ENCODE measurements at regions not wholly inside any gene's neighbourhood (a gene's known extent, or its start where the extent isn't known, plus 50 kb on each side); places are given as distances from the start of the nearest gene placed in this dataset.
"Not testable (repeated sequence)": the region's sequence is repeated elsewhere in the genome, so short reads cannot be mapped to it uniquely, and the experiment has no call there.

- H3K4me2 ChIP-seq (ENCODE audit: insufficient read depth in 1 of 2, low read depth in 2 of 2, low read length in 2 of 2); H2BK15ac ChIP-seq (ENCODE audit: low read length); H4K8ac ChIP-seq (ENCODE audit: extremely low read depth, insufficient read depth, low read length); CTCF ChIA-PET (ENCODE audit: partially characterized antibody); H3K4ac ChIP-seq (replicated peaks; ENCODE audit: insufficient read length, low read depth, low read length); H3K23me2 ChIP-seq (ENCODE audit: low read depth, low read length); H2AK5ac ChIP-seq (ENCODE audit: low read depth, low read length); H4K20me1 ChIP-seq (replicated peaks in 1 of 2; ENCODE audit: control insufficient read depth in 1 of 2, insufficient read depth in 2 of 2, low read length in 2 of 2); H3K27me3 ChIP-seq (replicated peaks in 1 of 4; ENCODE audit: control insufficient read depth in 3 of 4, extremely low read depth in 1 of 4, insufficient read depth in 3 of 4, low read length in 3 of 4); H3K9ac ChIP-seq (replicated peaks in 1 of 4; ENCODE audit: extremely low read depth in 1 of 4, low read depth in 3 of 4, low read length in 3 of 4); H3K18ac ChIP-seq (ENCODE audit: extremely low read depth, low read length); H3K14ac ChIP-seq (ENCODE audit: insufficient read length); H4K91ac ChIP-seq (replicated peaks; ENCODE audit: insufficient read length, low read length); DNase-seq (ENCODE audit: low read depth in 1 of 2, low spot score in 2 of 2); H3K4me1 ChIP-seq (replicated peaks in 1 of 4; ENCODE audit: control insufficient read depth in 3 of 4, insufficient read depth in 4 of 4, low read length in 3 of 4); H2BK5ac ChIP-seq (ENCODE audit: low read depth, low read length); H3K23ac ChIP-seq (ENCODE audit: insufficient read length); H2BK12ac ChIP-seq (ENCODE audit: low read depth, low read length); H2BK20ac ChIP-seq (ENCODE audit: low read length); H3K79me2 ChIP-seq (ENCODE audit: control insufficient read depth in 1 of 2, insufficient read depth in 2 of 2, low read length in 2 of 2); POLR2A ChIA-PET (ENCODE audit: partially characterized antibody); H3K56ac ChIP-seq (replicated peaks; ENCODE audit: insufficient read length, low read depth, low read length); H2BK120ac ChIP-seq (replicated peaks; ENCODE audit: low read depth, low read length); H3K79me1 ChIP-seq (ENCODE audit: low read depth, low read length); H2AFZ ChIP-seq (ENCODE audit: low read length); FAIRE-seq; H4K5ac ChIP-seq (ENCODE audit: insufficient read length, low read depth, low read length); H3K36me3 ChIP-seq (ENCODE audit: control insufficient read depth in 2 of 4, insufficient read depth in 4 of 4, low read length in 3 of 4); H3K27ac ChIP-seq (ENCODE audit: low read depth, low read length); H3K9me3 ChIP-seq (ENCODE audit: insufficient read depth in 2 of 2, low read depth in 1 of 2, low read length in 1 of 2); H3K4me3 ChIP-seq (ENCODE audit: extremely low read depth in 1 of 4, insufficient read depth in 2 of 4, low read depth in 3 of 4, low read length in 4 of 4): not testable (repeated sequence)
- WGBS, 2 experiments (ENCODE audit: extremely low coverage in 1 of 2, insufficient coverage in 1 of 2, insufficient read length in 1 of 2, insufficient replicate concordance in 2 of 2, low coverage in 1 of 2, low lambda C conversion rate in 2 of 2, missing lambda C conversion rate in 1 of 2): 60% methylated on average over 2 of the region's 2 CpGs; no CpG with 5 or more reads in 1 of the 2 experiments
Measured at GRCh38 chr16:33646386-33646785, 187.0 kb downstream of the TP53TG3F start.

- H4K20me1 ChIP-seq (replicated peaks in 1 of 2; ENCODE audit: control insufficient read depth in 1 of 2, insufficient read depth in 2 of 2, low read length in 2 of 2); POLR2A ChIA-PET (ENCODE audit: partially characterized antibody); H3K14ac ChIP-seq (ENCODE audit: insufficient read length); H4K91ac ChIP-seq (replicated peaks; ENCODE audit: insufficient read length, low read length); H3K4me3 ChIP-seq (ENCODE audit: extremely low read depth in 1 of 4, insufficient read depth in 2 of 4, low read depth in 3 of 4, low read length in 4 of 4); H3K23me2 ChIP-seq (ENCODE audit: low read depth, low read length); H2BK15ac ChIP-seq (ENCODE audit: low read length); H2BK20ac ChIP-seq (ENCODE audit: low read length); H3K79me1 ChIP-seq (ENCODE audit: low read depth, low read length); H3K9me3 ChIP-seq (ENCODE audit: insufficient read depth in 2 of 2, low read depth in 1 of 2, low read length in 1 of 2); H3K4ac ChIP-seq (replicated peaks; ENCODE audit: insufficient read length, low read depth, low read length); H3K4me1 ChIP-seq (replicated peaks in 1 of 4; ENCODE audit: control insufficient read depth in 3 of 4, insufficient read depth in 4 of 4, low read length in 3 of 4); H3K27ac ChIP-seq (ENCODE audit: low read depth, low read length); H2AK5ac ChIP-seq (ENCODE audit: low read depth, low read length); H3K27me3 ChIP-seq (replicated peaks in 1 of 4; ENCODE audit: control insufficient read depth in 3 of 4, extremely low read depth in 1 of 4, insufficient read depth in 3 of 4, low read length in 3 of 4); H3K56ac ChIP-seq (replicated peaks; ENCODE audit: insufficient read length, low read depth, low read length); H3K36me3 ChIP-seq (ENCODE audit: control insufficient read depth in 2 of 4, insufficient read depth in 4 of 4, low read length in 3 of 4); H3K18ac ChIP-seq (ENCODE audit: extremely low read depth, low read length); H3K23ac ChIP-seq (ENCODE audit: insufficient read length); H2BK12ac ChIP-seq (ENCODE audit: low read depth, low read length); CTCF ChIA-PET (ENCODE audit: partially characterized antibody); H3K9ac ChIP-seq (replicated peaks in 1 of 4; ENCODE audit: extremely low read depth in 1 of 4, low read depth in 3 of 4, low read length in 3 of 4); H4K5ac ChIP-seq (ENCODE audit: insufficient read length, low read depth, low read length); H2AFZ ChIP-seq (ENCODE audit: low read length); H4K8ac ChIP-seq (ENCODE audit: extremely low read depth, insufficient read depth, low read length); H3K4me2 ChIP-seq (ENCODE audit: insufficient read depth in 1 of 2, low read depth in 2 of 2, low read length in 2 of 2); FAIRE-seq; DNase-seq (ENCODE audit: low read depth in 1 of 2, low spot score in 2 of 2); H2BK5ac ChIP-seq (ENCODE audit: low read depth, low read length); H3K79me2 ChIP-seq (ENCODE audit: control insufficient read depth in 1 of 2, insufficient read depth in 2 of 2, low read length in 2 of 2); H2BK120ac ChIP-seq (replicated peaks; ENCODE audit: low read depth, low read length): not testable (repeated sequence)
- WGBS, 2 experiments (ENCODE audit: extremely low coverage in 1 of 2, insufficient coverage in 1 of 2, insufficient read length in 1 of 2, insufficient replicate concordance in 2 of 2, low coverage in 1 of 2, low lambda C conversion rate in 2 of 2, missing lambda C conversion rate in 1 of 2): 98% methylated on average over 6 of the region's 9 CpGs; no CpG with 5 or more reads in 1 of the 2 experiments
Measured at GRCh38 chr16:33655756-33656155, 196.3 kb downstream of the TP53TG3F start.
